ENCODE measurements at regions not wholly inside any gene's neighbourhood (a gene's known extent, or its start where the extent isn't known, plus 50 kb on each side); places are given as distances from the start of the nearest gene placed in this dataset.

DNA sequence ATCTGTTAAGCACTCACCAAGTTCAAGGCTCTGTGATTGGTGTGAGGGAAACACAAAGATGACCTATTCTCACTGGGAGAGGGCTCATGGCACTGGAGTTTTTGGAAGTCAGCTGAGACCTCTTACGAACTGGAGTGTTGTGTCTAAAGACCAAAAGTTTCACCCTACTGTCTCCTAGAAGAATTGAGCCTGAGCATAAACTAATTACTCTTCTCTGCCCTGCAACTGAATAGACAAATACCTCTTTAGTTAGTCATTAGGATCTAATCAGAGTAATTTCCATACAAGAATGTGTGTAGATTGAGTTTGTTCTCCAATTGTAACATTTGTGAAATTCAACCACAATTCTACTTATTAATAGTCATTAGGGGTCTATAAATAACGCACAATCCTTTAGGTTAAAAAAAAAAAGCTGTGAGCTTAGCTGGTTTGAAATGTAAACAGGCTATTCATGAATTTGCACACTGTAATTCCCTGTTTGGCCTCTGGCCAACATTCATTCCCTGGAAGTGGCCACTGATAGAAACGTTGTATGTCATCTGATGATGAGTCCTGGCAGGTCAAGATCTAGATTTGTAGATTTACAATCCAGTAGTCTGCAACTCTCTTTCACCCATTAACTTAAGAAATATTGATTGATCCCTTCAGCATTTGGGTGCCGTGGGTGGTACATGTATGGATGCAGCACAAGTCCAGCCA, 76.8 kb upstream of the SOX14 start:
- TF ChIP-seq, protein P1, sequence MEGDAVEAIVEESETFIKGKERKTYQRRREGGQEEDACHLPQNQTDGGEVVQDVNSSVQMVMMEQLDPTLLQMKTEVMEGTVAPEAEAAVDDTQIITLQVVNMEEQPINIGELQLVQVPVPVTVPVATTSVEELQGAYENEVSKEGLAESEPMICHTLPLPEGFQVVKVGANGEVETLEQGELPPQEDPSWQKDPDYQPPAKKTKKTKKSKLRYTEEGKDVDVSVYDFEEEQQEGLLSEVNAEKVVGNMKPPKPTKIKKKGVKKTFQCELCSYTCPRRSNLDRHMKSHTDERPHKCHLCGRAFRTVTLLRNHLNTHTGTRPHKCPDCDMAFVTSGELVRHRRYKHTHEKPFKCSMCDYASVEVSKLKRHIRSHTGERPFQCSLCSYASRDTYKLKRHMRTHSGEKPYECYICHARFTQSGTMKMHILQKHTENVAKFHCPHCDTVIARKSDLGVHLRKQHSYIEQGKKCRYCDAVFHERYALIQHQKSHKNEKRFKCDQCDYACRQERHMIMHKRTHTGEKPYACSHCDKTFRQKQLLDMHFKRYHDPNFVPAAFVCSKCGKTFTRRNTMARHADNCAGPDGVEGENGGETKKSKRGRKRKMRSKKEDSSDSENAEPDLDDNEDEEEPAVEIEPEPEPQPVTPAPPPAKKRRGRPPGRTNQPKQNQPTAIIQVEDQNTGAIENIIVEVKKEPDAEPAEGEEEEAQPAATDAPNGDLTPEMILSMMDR (IDR thresholded peaks at IDR 0.05; ENCODE audit: low read depth, low read length, poor library complexity, severe bottlenecking), result no peak
- TF ChIP-seq EZH2phosphoT487 (IDR thresholded peaks at IDR 0.05; ENCODE audit: borderline replicate concordance, low read length), result no peak

All from DOHH2 (cell line).